ENCODE measurements at regions not wholly inside any gene's neighbourhood (a gene's known extent, or its start where the extent isn't known, plus 50 kb on each side); places are given as distances from the start of the nearest gene placed in this dataset.

- TF ChIP-seq CTCF (IDR thresholded peaks at IDR 0.05), result no peak
- TF ChIP-seq POLR2A (IDR thresholded peaks at IDR 0.05), result no peak
- TF ChIP-seq POLR2AphosphoS5 (IDR thresholded peaks at IDR 0.05), result no peak
- no peak for TF ChIP-seq EP300 (IDR thresholded peaks at IDR 0.05)
Observed at GRCh38 chr1:192002063-192002462, 156.2 kb upstream of the RGS18 start.

Data from suprapubic skin (tissue), 4 donors.